Activated CD4-positive, alpha-beta T cell treated with anti-CD3 and anti-CD28 coated beads, Interleukin-10, Interleukin-2, amounts not matched to agents 100 ng/mL and 50 ng/mL, durations not matched to agents 16 hours and 8 hours (primary cell): ENCODE measurements at regions not wholly inside any gene's neighbourhood (a gene's known extent, or its start where the extent isn't known, plus 50 kb on each side); places are given as distances from the start of the nearest gene placed in this dataset.

Source experiments
- DNase-seq: peaks from one replicate; pipeline ENCODE4 v3.0.0-alpha.2; 2020

DNA sequence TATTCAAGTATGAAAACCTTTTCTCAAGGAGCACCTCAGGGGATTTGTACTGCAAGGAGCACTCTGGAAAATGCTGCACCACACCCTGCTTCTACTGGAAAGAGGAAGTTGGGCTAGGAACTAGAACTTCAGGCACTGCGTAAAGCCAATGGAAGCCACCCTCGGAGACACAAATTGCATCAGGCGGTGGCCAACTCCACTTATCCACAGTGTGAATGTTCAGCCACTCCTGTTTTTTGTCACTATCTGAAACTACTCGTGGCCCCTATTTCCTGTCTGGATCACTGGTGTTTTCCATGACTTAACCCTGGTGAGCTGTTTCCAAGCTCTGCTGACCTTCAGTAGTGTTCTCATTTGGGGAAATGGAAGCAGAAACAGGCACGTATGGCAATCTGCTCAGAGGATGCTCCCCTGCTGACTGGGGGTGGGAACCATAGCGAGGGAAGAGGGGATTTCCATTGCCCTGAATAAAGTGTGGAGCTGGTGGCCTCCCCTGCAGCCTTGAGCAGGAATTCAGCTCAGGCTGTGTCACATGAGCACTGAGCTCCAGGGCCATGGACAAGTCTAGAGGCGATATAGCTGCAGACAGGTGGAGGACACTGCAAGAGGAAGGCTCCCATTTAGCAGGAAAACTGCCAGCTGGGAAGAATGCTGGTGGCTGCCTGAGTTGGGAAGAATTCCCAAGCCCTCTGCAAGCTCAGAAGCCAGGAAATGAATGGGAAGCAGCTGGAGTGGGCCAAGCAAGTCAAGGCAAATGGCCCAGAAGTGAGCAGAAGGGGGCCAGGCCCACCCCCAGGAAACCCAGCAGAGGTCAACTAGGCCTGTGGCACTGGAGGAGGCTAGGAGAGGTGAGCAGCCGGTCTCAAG, 50.5 kb upstream of the RAP1B start:
- peak; percentile 16 for DNase-seq

DNA sequence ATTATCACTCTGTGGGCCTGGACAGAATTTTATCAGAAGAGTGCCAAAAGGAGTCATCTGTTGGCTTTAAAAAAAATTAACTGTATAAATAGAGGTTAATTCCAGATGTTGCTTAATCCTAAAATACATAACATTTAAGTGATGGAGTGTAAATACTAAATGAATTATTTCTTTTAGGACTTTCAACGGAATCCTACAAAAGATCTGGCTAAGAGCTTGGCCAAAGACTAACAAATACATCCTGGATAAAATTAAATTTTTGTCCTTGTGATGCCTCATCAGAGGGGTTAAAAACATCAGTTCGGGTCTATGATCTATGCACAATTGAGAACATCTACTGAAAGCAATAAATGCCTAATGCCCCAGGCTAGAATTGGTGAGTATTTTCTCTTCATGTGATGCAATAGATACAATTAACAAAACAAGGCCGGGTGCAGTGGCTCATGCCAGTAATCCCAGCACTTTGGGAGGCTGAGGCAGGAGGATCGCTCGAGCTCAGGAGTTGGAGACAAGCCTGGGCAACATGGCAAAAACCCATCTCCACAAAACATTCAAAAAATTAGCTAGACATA, 49.8 kb upstream of the RAP1B start:
- DNase-seq = no peak
